Skeletal muscle tissue (tissue), 3 donors: ENCODE measurements at regions not wholly inside any gene's neighbourhood (a gene's known extent, or its start where the extent isn't known, plus 50 kb on each side); places are given as distances from the start of the nearest gene placed in this dataset.
A peak's percentile ranks its signal among the peaks of the same experiment; 100 is the strongest.

Experiments
- H3K27ac ChIP-seq: one replicate; pipeline ENCODE4 v1.7.0; 2013; ENCODE audit warnings: mild to moderate bottlenecking, low read depth, low read length, inconsistent platforms
- H3K27me3 ChIP-seq, 3 donors: one replicate each; pipeline ENCODE4 v1.7.0; 2013; ENCODE audit warnings: low read length in 3 of 3; ENCODE audit not compliant: control insufficient read depth in 3 of 3, insufficient read depth in 3 of 3
- H3K36me3 ChIP-seq, 3 donors: one replicate each; pipeline ENCODE4 v1.7.0; 2013; ENCODE audit warnings: low read length in 3 of 3; ENCODE audit not compliant: control insufficient read depth in 3 of 3, insufficient read depth in 3 of 3
- H3K4me1 ChIP-seq, 3 donors: one replicate each; pipeline ENCODE4 v1.7.0; 2013; ENCODE audit warnings: low read length in 3 of 3, mild to moderate bottlenecking in 3 of 3; ENCODE audit not compliant: control insufficient read depth in 3 of 3, insufficient read depth in 3 of 3
- H3K4me3 ChIP-seq, 3 donors: one replicate each; pipeline ENCODE4 v1.7.0; 2013; ENCODE audit warnings: low read length in 3 of 3
- H3K9ac ChIP-seq, 3 donors: one replicate each; pipeline ENCODE4 v1.7.0; 2013; ENCODE audit warnings: low read length in 3 of 3, mild to moderate bottlenecking in 3 of 3, moderate library complexity in 2 of 3, low read depth in 1 of 3
- H3K9me3 ChIP-seq, 3 donors: one replicate each; pipeline ENCODE4 v1.7.0; 2013; ENCODE audit warnings: low read length in 3 of 3; ENCODE audit not compliant: control insufficient read depth in 3 of 3
- donor health status: Osteomylitis.

- Histone ChIP-seq H3K4me1 (peaks cover 7 to 16% (median 14%) of the 10 kb centered on the region in 3 donors), H3K9ac (no peak overlapping the region), H3K27me3 (peaks cover 8 to 36% (median 32%) of the 10 kb centered on the region in 3 donors), H3K36me3 (no peaks in the 10 kb centered on the region), H3K9me3 (no peaks in the 10 kb centered on the region), H3K27ac (no peak overlapping the region), H3K4me3 (peak overlapping the region in 2 of 3 donors; percentile 46 to 52)
Measured at GRCh38 chr18:26654616-26655524, 106.5 kb upstream of the KCTD1 start.

GRCh38 chr18:26653943-26654615 is 105.7 kb upstream of the KCTD1 start:
- Histone ChIP-seq H3K27ac (no peak overlapping the region), H3K4me1 (peaks cover 7 to 16% (median 15%) of the 10 kb centered on the region in 3 donors), H3K27me3 (peaks cover 5 to 31% (median 29%) of the 10 kb centered on the region in 3 donors), H3K9me3 (no peaks in the 10 kb centered on the region), H3K4me3 (no peak overlapping the region), H3K9ac (no peak overlapping the region), H3K36me3 (no peaks in the 10 kb centered on the region)

DNA sequence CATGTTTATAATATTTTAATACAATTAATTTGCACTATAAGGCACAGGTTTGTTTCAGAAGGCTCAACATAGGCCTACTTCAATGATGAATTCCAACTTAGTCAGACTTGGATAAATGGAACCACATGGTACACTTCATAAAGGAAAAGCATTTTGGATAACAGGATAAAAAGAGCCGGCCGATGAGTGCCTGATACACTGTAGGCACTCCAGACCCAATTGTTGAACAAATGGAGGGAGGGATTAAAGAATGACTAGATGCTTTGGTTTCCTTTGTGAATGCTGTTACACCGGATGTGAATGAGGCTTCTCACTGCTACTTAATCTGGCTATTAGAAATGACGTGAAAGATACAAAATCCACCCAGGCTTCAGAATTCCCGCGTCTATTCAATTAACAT is 104.1 kb upstream of the KCTD1 start:
- H3K4me1 ChIP-seq, result peaks cover 4 to 10% (median 10%) of the 10 kb centered on the region in 3 donors
- H3K4me3 ChIP-seq, result no peak overlapping the region
- H3K27me3 ChIP-seq, result peaks cover 4 to 19% (median 16%) of the 10 kb centered on the region in 3 donors
- no peak overlapping the region for H3K9ac ChIP-seq
- H3K9me3 ChIP-seq, result no peaks in the 10 kb centered on the region
- H3K36me3 ChIP-seq, result no peaks in the 10 kb centered on the region
- H3K27ac ChIP-seq, result no peak overlapping the region

DNA sequence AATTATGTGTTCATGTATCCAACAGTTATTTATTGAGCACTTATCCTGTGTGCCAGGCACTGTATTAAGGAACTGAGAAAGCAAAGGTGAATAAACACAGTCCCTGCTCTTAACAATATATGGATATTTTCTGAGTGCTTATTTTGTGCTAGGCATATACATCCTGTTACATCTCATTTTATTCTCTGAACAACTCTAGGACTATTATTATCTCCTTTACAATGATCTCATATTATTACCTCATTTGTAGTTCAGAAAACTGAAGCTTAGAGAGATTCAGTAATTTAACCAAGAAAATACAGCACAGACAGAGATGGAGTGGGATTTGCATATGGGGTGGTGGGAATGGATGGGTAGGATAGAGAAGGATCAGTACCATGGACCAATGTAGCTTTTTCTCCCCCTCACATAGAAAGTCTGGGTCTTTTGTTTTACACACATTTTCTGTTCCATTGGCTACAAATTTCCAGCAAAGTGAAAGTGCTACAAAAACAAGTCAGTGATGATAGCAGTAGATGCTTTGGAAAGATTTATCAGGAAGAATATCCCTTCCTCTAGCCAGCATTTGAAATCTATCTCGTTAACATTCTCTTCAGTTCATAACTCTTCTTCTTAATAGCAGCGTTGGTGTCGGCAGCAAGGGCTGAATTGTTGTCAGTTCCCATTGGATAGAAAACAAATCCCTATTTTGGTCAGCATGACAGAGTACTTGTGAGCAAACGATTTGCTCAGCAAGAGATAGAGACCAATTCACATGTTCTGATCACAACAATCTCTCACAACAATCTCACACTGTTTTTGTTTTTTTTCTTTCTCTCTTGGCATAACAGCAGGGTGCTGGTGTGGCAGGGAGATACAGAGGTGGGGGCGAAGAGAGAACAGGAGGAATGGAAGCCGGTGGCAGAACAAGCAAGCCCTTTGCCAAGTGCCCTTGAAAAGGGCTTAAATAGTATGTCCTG is 102.2 kb upstream of the KCTD1 start:
- Histone ChIP-seq H3K27ac (no peak overlapping the region), H3K27me3 (peaks cover 4 to 18% (median 12%) of the 10 kb centered on the region in 3 donors), H3K4me3 (no peak overlapping the region), H3K4me1 (peaks cover 3 to 6% (median 3%) of the 10 kb centered on the region in 3 donors), H3K9me3 (no peaks in the 10 kb centered on the region), H3K9ac (no peak overlapping the region), H3K36me3 (no peaks in the 10 kb centered on the region)

DNA sequence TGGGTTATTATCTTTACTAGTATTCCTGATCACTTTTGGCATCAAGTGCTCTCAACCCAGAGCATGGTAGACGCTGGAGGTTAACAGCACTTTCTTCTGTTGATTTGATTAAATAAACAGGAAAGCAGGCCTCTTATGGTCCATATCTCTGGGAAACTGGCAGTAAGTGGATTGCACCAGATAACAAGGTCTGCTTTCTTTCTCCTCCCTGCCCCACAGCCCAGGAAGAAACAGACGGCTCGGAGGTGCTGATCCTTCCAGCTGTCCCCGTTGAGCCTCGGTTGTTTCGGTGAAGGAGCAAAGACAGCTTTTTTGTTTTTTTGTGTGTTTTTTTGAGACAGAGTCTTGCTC is 100.8 kb upstream of the KCTD1 start:
- peaks cover 0 to 2% (median 0%) of the 10 kb centered on the region in 3 donors for H3K4me1 ChIP-seq
- no peak overlapping the region for H3K27ac ChIP-seq
- H3K36me3 ChIP-seq, result no peaks in the 10 kb centered on the region
- H3K9me3 ChIP-seq, result no peaks in the 10 kb centered on the region
- H3K27me3 ChIP-seq, result peaks cover 4 to 9% (median 4%) of the 10 kb centered on the region in 3 donors
- no peak overlapping the region for H3K9ac ChIP-seq
- H3K4me3 ChIP-seq, result no peak overlapping the region

GRCh38 chr18:26648509-26649192 is 100.3 kb upstream of the KCTD1 start:
- Histone ChIP-seq H3K36me3 (no peaks in the 10 kb centered on the region), H3K9me3 (no peaks in the 10 kb centered on the region), H3K4me3 (no peak overlapping the region), H3K9ac (no peak overlapping the region), H3K4me1 (peaks cover 0 to 2% (median 0%) of the 10 kb centered on the region in 3 donors), H3K27ac (no peak overlapping the region), H3K27me3 (peaks cover 4 to 8% (median 4%) of the 10 kb centered on the region in 3 donors)

- no peak overlapping the region for H3K9ac ChIP-seq
- peaks cover 4 to 8% (median 4%) of the 10 kb centered on the region in 3 donors for H3K27me3 ChIP-seq
- no peak overlapping the region for H3K27ac ChIP-seq
- H3K4me3 ChIP-seq, result no peak overlapping the region
- H3K9me3 ChIP-seq, result no peaks in the 10 kb centered on the region
- H3K36me3 ChIP-seq, result no peaks in the 10 kb centered on the region
- H3K4me1 ChIP-seq, result peaks cover 0 to 2% (median 0%) of the 10 kb centered on the region in 3 donors
Measured at GRCh38 chr18:26646901-26647300, 98.5 kb upstream of the KCTD1 start.

- no peak overlapping the region for H3K27ac ChIP-seq
- H3K9me3 ChIP-seq, result no peaks in the 10 kb centered on the region
- H3K4me1 ChIP-seq, result no peaks in the 10 kb centered on the region
Measured at GRCh38 chr18:26642440-26643348, 94.3 kb upstream of the KCTD1 start.

More at GRCh38 chr18:26642440-26643348, 94.3 kb upstream of the KCTD1 start:
- Histone ChIP-seq H3K9ac (no peak overlapping the region), H3K36me3 (no peaks in the 10 kb centered on the region), H3K4me3 (no peak overlapping the region), H3K27me3 (peaks cover 0 to 6% (median 0%) of the 10 kb centered on the region in 3 donors)
